Heart right ventricle (tissue), 16 donors: ENCODE measurements at regions not wholly inside any gene's neighbourhood (a gene's known extent, or its start where the extent isn't known, plus 50 kb on each side); places are given as distances from the start of the nearest gene placed in this dataset.

Source experiments
- ATAC-seq, 8 donors: fragments of 200-7000 bp; cut with Tn5 transposase; one replicate each; pipeline ENCODE4 v1.9.1; 2020; ENCODE audit warnings: mild to moderate bottlenecking in 8 of 8, moderate library complexity in 8 of 8, moderate number of reproducible peaks in 1 of 8
- DNase-seq, 2 donors: peaks; one replicate each; pipeline ENCODE4 v3.0.0-alpha.2; 2020
- H3K27ac ChIP-seq, 10 donors: fragments of 200-600 bp; sonication (generic) in 2 of 10; one replicate each; pipeline versions ENCODE4 v1.5.0 to v1.8.0; 2020 to 2022; ENCODE audit warnings: mild to moderate bottlenecking in 3 of 10
- H3K27me3 ChIP-seq, 7 donors: fragments of 200-600 bp; one replicate each; pipeline ENCODE4 v1.8.0; 2021 to 2022; ENCODE audit warnings: mild to moderate bottlenecking in 2 of 7
- H3K36me3 ChIP-seq, 9 donors: fragments of 200-600 bp; sonication (generic) in 1 of 9; one replicate each; pipeline versions ENCODE4 v1.5.0 to v1.8.0; 2020 to 2022; ENCODE audit warnings: mild to moderate bottlenecking in 2 of 9
- H3K4me1 ChIP-seq, 9 donors: fragments of 200-600 bp; sonication (generic) in 1 of 9; one replicate each; pipeline versions ENCODE4 v1.5.0 to v1.8.0; 2020 to 2022; ENCODE audit warnings: mild to moderate bottlenecking in 4 of 9
- H3K4me3 ChIP-seq, 10 donors: fragments of 200-600 bp; sonication (generic) in 2 of 10; one replicate each; pipeline versions ENCODE4 v1.5.0 to v1.8.0; 2020 to 2022; ENCODE audit warnings: mild to moderate bottlenecking in 7 of 10, moderate library complexity in 2 of 10
- H3K9me3 ChIP-seq, 11 donors: fragments of 200-600 bp in 10 of 11; sonication (generic) in 2 of 11; one replicate each; pipeline versions ENCODE4 v1.5.0 to v1.8.0; 2013 to 2022; ENCODE audit warnings: mild to moderate bottlenecking in 2 of 11, control low read depth in 1 of 11, moderate library complexity in 1 of 11
- WGBS, 2 donors: extraction: QIAGEN DNeasy Blood & Tissue Kit; methylation state at CpG; one replicate each; pipeline ENCODE4 v1.1.7; 2013; ENCODE audit warnings: inconsistent platforms in 1 of 2; 5-methylcytosine and 5-hydroxymethylcytosine counted together
- intact Hi-C, 10 donors: fragments of 100-400 bp; cut with DNase I; formaldehyde crosslinking; loops; one replicate each; pipeline versions ENCODE4 v1.11.1 to v1.14.2; 2022
- TF ChIP-seq, protein P1 (sequence below), 9 donors: fragments of 200-600 bp; sonication (generic) in 2 of 9; IDR thresholded peaks; one replicate each; pipeline versions ENCODE4 v1.5.0 to v1.8.0; 2021 to 2022; ENCODE audit warnings: antibody characterized with exemption in 9 of 9, mild to moderate bottlenecking in 5 of 9, moderate library complexity in 1 of 9
- donor health status: Arrhythmogenic right ventricular cardiomyopathy.
- donor health status: ischemic (EF 13 %, LVEDD 7.1; RV severe dilation, severe dysfunction).
- donor health status: healthy with polysubstance abuse.
- donor health status: DM: no; HTN: yes; CAD: no.
- donor health status: DM: no; HTN: no; CAD: no.
- donor health status: ischemic (EF 25% LVEDD 6.9; RV normal size, moderate dysfunction).
- donor health status: ischemic (EF 25% LVEDD 5.7; RV mildly dilated, moderate dysfunction).
- donor health status: healthy.
- donor health status: DM: yes; HTN: yes; CAD: no.
- donor health status: Ischemic cardiomyopathy.
- donor health status: ischemic (EF 35%, LVEDD 5.7; RV mildly dilated, moderate dysfunction).
- donor health status: nonischemic (EF 11% LVEDD 7.7; RV severe dilation, severe dysfunction).
- donor health status: DM: yes; HTN: yes; CAD: no.
- donor health status: PGD.
- donor health status: ischemic (EF 29% LVEDD 5.4; RV normal size, mild dysfunction).
- donor health status: nonischemic (EF 23%, LVEDD 6.1; RV moderate dilation, normal function).

DNA sequence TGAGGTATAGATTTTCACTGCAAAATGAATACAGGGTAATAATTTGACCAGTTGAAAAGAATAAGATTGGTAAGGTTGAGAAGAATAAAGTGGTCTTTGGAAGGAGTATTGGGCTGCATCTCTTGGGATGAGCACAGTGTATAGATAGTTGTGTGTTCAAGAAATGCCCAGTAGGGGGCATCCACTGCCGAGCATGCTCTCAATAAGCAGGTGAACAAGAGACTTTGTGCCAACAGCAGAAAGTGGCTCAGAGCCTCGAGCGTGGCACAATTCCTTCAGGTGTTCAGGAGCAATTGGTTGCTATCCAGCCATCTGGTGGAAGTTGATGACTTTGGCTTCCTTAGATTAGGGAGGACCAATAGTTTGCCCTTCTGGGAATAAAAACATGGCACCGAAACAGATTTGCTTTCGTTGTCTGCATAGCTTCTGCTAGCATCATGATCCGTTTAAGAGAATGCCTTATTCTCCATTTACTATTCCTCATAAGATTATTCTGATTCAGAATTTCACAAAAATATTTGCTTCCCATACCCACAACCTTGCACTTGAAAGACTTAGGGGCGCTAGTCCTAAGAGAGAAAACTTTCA lies 258.1 kb upstream of the NEIL3 start:
- no peaks in the 10 kb centered on the region for H3K27me3 ChIP-seq
- H3K27ac ChIP-seq: no peak overlapping the region
- H3K9me3 ChIP-seq: no peaks in the 10 kb centered on the region
- ATAC-seq (no peak), DNase-seq (no peak)
- peaks cover 0 to 6% (median 0%) of the 10 kb centered on the region in 9 donors for H3K4me1 ChIP-seq
- no peak overlapping the region for H3K4me3 ChIP-seq
- TF ChIP-seq, protein P1, sequence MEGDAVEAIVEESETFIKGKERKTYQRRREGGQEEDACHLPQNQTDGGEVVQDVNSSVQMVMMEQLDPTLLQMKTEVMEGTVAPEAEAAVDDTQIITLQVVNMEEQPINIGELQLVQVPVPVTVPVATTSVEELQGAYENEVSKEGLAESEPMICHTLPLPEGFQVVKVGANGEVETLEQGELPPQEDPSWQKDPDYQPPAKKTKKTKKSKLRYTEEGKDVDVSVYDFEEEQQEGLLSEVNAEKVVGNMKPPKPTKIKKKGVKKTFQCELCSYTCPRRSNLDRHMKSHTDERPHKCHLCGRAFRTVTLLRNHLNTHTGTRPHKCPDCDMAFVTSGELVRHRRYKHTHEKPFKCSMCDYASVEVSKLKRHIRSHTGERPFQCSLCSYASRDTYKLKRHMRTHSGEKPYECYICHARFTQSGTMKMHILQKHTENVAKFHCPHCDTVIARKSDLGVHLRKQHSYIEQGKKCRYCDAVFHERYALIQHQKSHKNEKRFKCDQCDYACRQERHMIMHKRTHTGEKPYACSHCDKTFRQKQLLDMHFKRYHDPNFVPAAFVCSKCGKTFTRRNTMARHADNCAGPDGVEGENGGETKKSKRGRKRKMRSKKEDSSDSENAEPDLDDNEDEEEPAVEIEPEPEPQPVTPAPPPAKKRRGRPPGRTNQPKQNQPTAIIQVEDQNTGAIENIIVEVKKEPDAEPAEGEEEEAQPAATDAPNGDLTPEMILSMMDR (IDR thresholded peaks at IDR 0.05): peak in 3 of 9 donors; percentile 12 to 50 (median 31)
- WGBS, 2 donors: 78% methylated on average over 7 of the region's 7 CpGs
- intact Hi-C loops: loop anchor here in 1 of 10 donors (10.0 kb wide), 1 partner anchor 487 kb away; no protein-coding TSS in a partner anchor
- no peaks in the 10 kb centered on the region for H3K36me3 ChIP-seq

DNA sequence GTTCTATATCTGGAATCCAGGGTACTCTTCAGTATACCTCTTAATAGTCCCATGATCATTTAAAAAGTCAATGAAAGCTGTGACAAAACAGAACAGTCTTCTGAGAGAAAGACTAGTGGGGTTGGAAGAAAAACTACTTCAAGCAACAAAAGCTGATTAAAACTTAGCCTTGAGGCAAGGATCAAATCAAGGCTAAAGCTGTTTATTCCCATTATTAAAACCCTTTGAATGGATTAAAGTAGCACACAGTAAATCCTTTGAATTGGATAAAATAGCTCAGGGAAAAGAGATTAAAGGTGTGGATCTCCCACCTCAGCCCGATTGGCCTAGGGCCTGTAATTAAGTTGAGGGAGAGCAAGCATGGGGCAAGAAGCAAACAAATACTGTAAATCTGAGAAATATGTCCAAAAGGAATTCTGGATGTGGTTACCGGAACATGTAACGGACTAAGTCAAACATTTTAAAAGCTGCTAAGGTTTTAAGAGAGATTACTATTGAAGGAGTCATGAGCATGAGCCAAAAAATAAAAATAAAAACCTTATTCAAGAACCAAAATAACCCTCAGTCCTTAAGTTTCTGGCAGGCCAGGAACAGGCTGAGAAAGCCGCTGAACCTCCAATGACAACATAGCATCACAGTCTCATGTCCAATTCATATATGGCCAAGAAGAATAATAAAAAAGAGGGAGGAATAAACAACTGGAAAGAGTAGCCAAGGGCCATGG lies 257.3 kb upstream of the NEIL3 start:
- TF ChIP-seq, protein P1 (IDR thresholded peaks at IDR 0.05): no peak
- Histone ChIP-seq H3K9me3 (no peaks in the 10 kb centered on the region), H3K36me3 (no peaks in the 10 kb centered on the region), H3K4me1 (peaks cover 0 to under 1% (median 0%) of the 10 kb centered on the region in 9 donors), H3K27me3 (no peaks in the 10 kb centered on the region), H3K27ac (no peak overlapping the region), H3K4me3 (no peak overlapping the region)
- intact Hi-C loops: loop anchor here in 1 of 10 donors (10.0 kb wide), 1 partner anchor 488 kb away; no protein-coding TSS in a partner anchor
- WGBS, 2 donors: 74 to 77% methylated on average over 4 of the region's 4 CpGs
- no peak for DNase-seq
- no peak for ATAC-seq

DNA sequence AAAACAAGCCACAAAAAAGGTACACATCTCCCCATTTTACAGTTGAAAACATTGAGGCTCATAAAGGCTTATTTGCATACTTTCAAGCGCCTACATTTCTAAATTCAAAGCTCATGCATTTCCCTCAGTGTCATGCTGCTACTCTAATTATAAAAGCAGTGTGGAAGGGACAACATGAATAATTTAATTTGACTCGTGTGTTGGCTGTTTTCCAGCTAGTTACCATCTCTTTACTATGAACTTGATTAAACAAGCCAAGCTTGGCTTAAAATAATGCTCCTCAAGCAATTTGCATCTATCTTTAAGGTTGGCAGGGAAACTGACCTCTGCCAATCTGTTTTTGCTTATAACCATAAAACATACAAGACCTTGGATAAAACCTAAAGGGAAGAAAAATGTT lies 252.5 kb upstream of the NEIL3 start:
- ATAC-seq: no peak
- H3K4me1 ChIP-seq: no peaks in the 10 kb centered on the region

DNA sequence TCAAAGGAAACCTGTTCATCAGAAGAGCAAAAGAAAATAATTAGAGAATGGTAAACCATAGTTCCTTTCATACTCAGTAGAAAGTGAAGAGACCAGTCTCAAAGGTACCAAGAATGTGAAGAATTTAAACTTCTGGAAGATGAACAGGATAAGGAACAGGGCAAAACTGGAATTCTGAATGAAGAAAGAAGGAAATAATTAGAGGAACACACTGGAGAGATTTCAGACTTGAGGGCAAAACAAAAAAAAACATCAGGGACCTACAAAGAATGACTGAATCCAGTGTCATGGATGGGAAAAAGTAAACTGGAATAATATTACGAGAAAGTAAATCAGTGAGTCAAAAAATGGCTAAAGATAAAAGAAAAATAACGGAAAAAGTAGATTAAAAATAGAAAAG lies 245.6 kb upstream of the NEIL3 start:
- H3K4me1 ChIP-seq: no peaks in the 10 kb centered on the region
- 86 to 90% methylated on average over 2 of the region's 2 CpGs for WGBS, 2 donors
- H3K27me3 ChIP-seq: no peaks in the 10 kb centered on the region
- no peaks in the 10 kb centered on the region for H3K9me3 ChIP-seq
- TF ChIP-seq, protein P1 (IDR thresholded peaks at IDR 0.05): no peak
- H3K4me3 ChIP-seq: no peak overlapping the region
- H3K36me3 ChIP-seq: no peaks in the 10 kb centered on the region
- no peak overlapping the region for H3K27ac ChIP-seq
- no peak for DNase-seq
- intact Hi-C loops: no loop called here
- ATAC-seq: no peak

More for the DNA sequence above, 252.5 kb upstream of the NEIL3 start:
- Histone ChIP-seq H3K9me3 (peaks cover 0 to 7% (median 0%) of the 10 kb centered on the region in 11 donors), H3K36me3 (no peaks in the 10 kb centered on the region), H3K27me3 (no peaks in the 10 kb centered on the region), H3K27ac (no peak overlapping the region), H3K4me3 (no peak overlapping the region)
- DNase-seq: no peak
- TF ChIP-seq, protein P1 (IDR thresholded peaks at IDR 0.05): no peak
- 56 to 63% methylated on average over 2 of the region's 2 CpGs for WGBS, 2 donors
- intact Hi-C loops: loop anchor here in 1 of 10 donors (10.0 kb wide), 1 partner anchor 492 kb away; no protein-coding TSS in a partner anchor
